Ovary (tissue), 3 donors: ENCODE measurements at regions not wholly inside any gene's neighbourhood (a gene's known extent, or its start where the extent isn't known, plus 50 kb on each side); places are given as distances from the start of the nearest gene placed in this dataset.

ENCODE experiments used
- EP300 ChIP-seq: sonication (generic); formaldehyde crosslinking; IDR thresholded peaks from one replicate; pipeline ENCODE4 v1.6.1; 2017; ENCODE audit warnings: antibody characterized with exemption
- POLR2A ChIP-seq: fragments of 450-650 bp; IDR thresholded peaks from one replicate; pipeline ENCODE4 v1.6.1; 2017; ENCODE audit warnings: antibody characterized with exemption, mild to moderate bottlenecking, moderate library complexity
- TF ChIP-seq, protein P1 (sequence below), 3 donors: fragments of 450-650 bp in 2 of 3; fragments of 200-600 bp in 1 of 3; IDR thresholded peaks; one replicate each; pipeline versions ENCODE4 v1.5.1 to v1.8.0; 2016 to 2022; ENCODE audit warnings: antibody characterized with exemption in 3 of 3, mild to moderate bottlenecking in 1 of 3
- donor health status: DM: no; HTN: no; CAD: no.

DNA sequence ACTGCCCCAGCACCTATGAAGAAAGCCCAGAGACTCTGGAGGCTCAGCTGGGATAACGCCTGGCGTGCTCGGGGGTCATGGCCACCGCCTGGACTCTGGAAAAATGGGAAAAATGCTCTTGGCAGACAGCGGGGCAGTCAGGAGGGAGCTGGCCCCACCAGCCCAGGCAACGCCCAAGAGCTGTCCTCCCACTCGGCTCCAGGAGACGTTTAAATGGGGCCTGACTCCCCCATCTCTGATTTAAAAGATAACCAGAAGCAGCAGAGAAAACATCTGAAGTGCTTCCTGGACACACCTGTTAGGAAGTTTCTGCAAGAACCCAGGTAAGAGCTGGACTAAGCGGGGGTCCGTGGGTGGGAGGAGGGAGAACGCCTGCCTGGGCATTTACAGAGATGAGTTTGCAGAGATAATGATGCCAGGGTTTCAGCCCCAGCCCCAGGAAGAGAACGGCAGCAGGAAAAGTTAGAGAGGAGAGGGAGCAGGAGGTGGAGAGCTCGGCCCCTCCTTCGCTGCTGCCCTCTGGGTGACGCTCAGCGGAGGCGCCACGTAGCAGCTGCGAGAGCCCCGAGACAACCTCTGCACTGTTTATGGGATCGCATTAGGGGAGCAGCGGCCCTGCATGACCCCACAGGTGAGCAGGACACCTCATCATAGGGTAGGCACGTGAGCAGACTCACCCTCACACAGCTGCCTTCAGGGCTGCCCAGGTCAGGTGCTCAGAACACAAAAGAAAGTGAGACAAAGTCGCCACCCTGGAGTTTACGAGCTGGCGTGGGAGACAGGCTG, 83.5 kb upstream of the INSIG1 start:
- TF ChIP-seq POLR2A (no peak), EP300 (no peak)
- TF ChIP-seq, protein P1, sequence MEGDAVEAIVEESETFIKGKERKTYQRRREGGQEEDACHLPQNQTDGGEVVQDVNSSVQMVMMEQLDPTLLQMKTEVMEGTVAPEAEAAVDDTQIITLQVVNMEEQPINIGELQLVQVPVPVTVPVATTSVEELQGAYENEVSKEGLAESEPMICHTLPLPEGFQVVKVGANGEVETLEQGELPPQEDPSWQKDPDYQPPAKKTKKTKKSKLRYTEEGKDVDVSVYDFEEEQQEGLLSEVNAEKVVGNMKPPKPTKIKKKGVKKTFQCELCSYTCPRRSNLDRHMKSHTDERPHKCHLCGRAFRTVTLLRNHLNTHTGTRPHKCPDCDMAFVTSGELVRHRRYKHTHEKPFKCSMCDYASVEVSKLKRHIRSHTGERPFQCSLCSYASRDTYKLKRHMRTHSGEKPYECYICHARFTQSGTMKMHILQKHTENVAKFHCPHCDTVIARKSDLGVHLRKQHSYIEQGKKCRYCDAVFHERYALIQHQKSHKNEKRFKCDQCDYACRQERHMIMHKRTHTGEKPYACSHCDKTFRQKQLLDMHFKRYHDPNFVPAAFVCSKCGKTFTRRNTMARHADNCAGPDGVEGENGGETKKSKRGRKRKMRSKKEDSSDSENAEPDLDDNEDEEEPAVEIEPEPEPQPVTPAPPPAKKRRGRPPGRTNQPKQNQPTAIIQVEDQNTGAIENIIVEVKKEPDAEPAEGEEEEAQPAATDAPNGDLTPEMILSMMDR (IDR thresholded peaks at IDR 0.05), result no peak
